ENCODE measurements at regions not wholly inside any gene's neighbourhood (a gene's known extent, or its start where the extent isn't known, plus 50 kb on each side); places are given as distances from the start of the nearest gene placed in this dataset.
"Not testable (repeated sequence)": the region's sequence is repeated elsewhere in the genome, so short reads cannot be mapped to it uniquely, and the experiment has no call there.

GRCh38 chr5:145658435-145658834 lies 176.7 kb downstream of the PRELID2 start:
- no peak for DNase-seq (ENCODE audit: low spot score)

DNA sequence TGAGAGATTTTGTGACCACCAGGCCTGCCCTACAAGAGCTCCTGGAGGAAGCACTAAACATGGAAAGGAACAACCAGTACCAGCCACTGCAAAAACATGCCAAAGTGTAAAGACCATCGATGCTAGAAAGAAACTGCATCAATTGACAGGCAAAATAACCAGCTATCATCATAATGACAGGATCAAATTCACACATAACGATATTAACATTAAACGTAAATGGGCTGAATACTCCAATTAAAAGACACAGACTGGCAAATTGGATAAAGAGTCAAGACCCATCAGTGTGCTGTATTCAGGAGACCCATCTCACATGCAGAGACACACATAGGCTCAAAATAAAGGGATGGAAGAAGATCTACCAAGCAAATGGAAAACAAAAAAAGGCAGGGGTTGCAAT lies 182.4 kb downstream of the PRELID2 start:
- DNase-seq (ENCODE audit: low spot score): not testable (repeated sequence)

DNA sequence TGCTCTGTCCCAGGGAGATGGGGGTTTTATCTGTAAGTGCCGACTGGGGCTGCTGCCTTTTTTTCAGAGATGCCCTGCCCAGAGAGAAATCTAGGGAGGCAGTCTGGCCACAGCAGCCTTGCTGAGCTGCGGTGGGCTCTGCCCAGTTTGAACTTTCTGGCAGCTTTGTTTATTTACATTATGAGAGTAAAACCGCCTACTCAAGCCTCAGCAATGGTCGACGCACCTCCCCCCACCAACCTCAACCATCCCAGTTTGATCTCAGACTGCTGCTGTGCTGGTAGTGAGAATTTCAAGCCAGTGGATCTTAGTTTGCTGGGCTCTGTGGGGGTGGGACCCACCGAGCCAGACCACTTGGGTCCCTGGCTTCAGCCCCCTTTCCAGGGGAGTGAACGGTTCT lies 188.0 kb downstream of the PRELID2 start:
- not testable (repeated sequence) for DNase-seq (ENCODE audit: low spot score)

DNA sequence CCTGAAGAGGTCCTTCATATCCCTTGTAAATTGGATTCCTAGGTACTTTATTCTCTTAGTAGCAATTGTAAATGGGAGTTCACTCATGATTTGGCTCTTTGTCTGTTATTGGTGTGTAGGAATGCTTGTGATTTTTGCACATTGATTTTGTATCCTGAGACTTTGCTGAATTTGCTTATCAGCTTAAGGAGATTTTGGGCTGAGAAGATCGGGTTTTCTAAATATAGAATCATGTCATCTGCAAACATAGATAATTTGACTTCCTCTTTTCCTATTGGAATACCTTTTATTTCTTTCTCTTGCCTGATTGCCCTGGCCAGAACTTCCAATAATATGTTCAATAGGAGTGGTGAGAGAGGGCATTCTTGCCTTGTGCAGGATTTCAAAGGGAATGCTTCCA lies 191.9 kb downstream of the PRELID2 start:
- DNase-seq (ENCODE audit: low spot score): not testable (repeated sequence)

- no peak for DNase-seq (ENCODE audit: low spot score)
Measured at GRCh38 chr5:145637396-145637795, 197.7 kb downstream of the PRELID2 start.

DNA sequence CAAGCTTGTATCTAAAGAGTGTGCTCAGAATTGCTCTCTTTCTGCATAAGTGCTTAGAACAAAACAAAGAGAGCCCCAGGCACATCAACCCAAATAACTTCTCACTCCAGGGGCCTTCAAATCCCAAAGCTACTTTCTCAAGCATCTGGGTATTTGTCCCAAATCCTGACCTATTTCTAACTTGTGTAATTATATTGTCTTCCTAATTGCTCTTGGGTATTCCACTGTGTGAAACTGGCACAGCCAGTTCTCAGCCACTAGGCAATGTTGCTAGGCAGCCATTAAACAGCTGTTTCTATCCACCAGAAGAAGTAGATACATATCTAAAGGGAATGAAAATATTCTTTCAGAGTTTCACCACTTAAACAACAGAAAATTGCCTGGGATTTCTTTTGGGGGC lies 198.8 kb downstream of the PRELID2 start:
- no peak for DNase-seq (ENCODE audit: low spot score)

DNA sequence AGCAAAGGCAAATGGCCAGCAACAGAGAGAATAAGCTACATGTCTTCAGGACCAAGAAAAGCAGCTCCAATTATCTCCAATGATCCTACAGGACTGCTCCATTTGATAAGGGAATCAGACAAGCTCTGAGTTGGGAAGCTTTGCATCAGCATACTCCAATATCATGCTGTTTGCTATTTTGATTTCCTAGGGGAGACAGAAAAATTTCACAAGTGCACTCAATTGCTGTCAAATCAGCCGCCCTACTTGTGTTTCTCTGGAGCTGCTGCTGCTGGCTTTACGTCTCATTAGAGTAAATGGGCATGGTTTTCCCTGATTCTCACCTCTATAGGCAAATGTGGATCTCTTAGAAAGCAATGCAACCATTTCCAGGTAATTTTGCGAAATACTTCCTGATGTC lies 201.7 kb downstream of the PRELID2 start:
- no peak for DNase-seq (ENCODE audit: low spot score)

DNA sequence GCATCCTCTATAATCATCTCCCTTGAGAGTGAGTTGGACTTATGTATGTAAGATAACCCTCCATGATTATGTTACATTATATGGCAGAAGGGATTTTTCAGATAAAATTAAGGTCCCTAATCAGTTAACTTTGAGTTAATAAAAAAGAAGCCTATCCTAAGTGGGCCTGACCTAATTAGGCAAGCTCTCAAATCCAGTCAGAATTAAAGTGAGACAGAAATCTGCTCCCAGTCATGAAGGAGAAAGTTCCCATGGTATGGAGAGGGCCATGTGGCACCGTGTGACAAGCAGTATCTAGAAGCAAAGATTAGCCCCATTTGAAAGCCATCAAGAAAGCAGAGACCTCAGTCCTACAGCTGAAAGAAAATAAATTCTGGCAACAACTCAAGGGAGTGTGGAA lies 202.4 kb downstream of the PRELID2 start:
- no peak for DNase-seq (ENCODE audit: low spot score)

GRCh38 chr5:145629047-145629446 lies 206.1 kb downstream of the PRELID2 start:
- no peak for DNase-seq (ENCODE audit: low spot score)

- DNase-seq (ENCODE audit: low spot score): no peak
Measured at GRCh38 chr5:145628525-145628924, 206.6 kb downstream of the PRELID2 start.

GRCh38 chr5:145619806-145620310 lies 215.3 kb downstream of the PRELID2 start:
- DNase-seq (ENCODE audit: low spot score): no peak

DNA sequence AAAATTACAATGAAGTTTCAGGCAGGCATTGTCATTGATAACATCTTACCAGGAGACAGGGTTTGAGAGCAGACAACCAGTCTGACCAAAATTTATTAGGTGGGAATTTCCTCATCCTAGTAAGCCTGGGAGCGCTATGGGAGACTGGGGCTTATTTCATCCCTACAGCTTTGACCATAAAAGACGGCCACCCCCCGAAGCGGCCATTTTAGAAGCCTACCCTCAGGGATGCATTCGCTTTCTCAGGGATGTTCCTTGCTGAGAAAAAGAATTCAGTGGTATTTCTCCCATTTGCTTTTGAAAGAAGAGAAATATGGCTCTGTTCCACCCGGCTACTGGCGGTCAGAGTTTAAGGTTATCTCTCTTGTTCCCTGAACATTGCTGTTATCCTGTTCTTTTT lies 218.4 kb downstream of the PRELID2 start:
- DNase-seq (ENCODE audit: low spot score): not testable (repeated sequence)

DNA sequence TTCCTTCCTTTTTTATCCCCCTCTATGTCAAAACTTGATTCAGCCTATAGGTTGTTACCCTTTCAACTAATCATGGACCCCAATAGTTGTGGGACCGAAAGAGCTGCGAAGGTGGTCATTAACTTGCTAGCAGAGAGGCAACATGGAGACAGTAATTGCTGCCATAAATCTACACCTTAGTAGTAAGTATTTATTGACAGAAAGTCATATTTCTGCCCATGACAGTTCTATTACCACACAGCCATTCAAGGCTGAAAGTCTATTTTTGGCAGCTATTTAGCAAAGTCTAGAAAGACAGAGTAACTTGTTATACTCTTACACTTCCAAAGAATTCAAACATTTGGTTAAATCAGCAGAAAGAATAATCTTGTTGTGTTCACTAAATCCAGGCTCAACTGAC lies 236.2 kb downstream of the PRELID2 start:
- DNase-seq (ENCODE audit: low spot score): no peak

DNA sequence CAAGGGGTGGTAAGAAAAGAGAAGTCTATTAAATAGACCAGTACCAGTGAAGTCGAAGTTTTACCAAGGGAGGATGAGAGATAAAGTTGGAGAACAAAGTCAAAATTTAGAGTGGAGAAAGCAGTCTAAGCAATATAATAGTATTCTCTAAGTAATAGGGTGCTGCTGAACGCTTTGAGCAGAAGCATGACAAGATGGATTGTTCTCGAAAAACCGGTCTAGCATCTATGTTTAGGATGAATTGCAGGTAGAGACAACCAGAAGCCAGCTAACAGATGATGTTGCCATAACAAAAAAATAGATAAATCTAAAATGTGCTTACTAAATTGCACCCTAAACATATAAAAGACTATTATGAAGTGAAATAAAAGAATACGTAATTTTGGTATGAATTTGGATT lies 237.0 kb downstream of the PRELID2 start:
- DNase-seq (ENCODE audit: low spot score): no peak

GRCh38 chr5:145591578-145591977 lies 243.6 kb downstream of the PRELID2 start:
- no peak for DNase-seq (ENCODE audit: low spot score)

DNA sequence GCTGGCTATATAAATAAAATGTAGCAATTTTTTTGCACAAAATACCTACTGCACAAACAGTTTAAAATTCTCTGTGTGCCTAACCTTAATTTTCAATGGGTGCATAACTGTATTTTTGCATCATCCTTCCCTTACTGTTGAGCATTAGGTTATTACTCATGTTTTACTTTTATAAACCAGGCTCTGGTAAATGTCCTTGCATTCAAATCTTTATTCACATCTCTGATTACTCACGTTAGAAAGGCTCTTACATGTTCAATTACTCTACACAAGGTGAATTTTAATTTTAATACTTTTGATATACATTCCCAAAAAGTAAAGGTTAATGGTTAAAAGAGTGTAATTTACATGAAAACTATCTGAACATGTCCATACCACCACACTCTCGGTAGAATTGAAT lies 246.1 kb downstream of the PRELID2 start:
- no peak for DNase-seq (ENCODE audit: low spot score)

DNA sequence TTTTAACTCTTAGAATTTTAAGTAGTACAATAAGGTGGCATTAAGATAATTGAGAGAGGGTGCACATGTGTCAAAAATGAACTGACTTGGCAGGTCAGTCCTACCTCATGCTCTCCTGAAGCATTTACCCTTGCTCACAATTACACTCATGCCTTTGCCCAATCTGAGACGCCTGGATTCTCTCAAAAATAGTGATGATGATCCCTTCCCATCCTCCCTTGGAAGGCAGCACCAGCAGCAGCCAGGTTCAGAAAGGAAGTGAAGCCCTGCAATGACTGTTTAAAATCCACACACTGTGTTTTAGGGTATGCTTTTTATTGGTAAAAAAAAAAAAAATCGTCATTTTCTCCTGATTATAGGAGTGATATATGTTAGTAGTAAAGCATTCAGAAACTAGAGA lies 246.6 kb downstream of the PRELID2 start:
- no peak for DNase-seq (ENCODE audit: low spot score)

DNA sequence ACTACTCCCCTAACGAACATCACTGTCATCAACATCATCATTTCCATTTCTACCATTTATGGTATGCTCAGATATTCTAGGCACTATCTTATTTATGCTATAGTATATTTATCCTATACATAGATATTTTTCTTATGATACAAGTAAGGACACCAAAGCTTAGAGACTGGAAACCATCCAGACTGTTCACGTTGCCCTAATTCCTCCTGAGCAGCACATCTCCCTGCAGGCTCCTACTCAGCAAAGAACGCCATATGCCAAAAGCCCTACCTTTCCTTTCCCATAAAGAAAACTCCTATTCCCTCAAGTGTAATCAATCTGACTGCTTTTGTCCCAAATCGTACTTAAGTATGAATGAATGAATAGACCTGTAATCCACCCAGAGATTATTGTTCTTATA lies 247.0 kb downstream of the PRELID2 start:
- DNase-seq (ENCODE audit: low spot score): no peak

DNA sequence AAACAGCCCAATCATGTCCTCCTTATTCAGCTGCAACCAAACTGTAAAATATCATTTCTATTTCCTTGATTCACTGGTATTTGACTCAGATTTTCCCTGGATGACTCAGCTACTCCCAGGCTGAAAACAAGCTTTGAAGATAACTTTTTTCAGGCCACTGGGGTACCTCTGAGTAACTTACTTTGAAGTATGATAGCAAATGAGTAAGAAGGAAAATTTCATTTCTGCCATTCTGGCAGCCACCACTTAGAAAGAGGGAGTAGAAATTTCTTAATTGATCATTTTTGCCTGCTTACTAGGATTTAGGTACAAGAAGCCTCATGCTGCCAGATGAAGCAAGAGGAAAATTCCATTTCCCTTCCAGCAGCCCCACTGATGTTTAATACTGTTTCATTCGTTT lies 247.4 kb downstream of the PRELID2 start:
- DNase-seq (ENCODE audit: low spot score): no peak

DNA sequence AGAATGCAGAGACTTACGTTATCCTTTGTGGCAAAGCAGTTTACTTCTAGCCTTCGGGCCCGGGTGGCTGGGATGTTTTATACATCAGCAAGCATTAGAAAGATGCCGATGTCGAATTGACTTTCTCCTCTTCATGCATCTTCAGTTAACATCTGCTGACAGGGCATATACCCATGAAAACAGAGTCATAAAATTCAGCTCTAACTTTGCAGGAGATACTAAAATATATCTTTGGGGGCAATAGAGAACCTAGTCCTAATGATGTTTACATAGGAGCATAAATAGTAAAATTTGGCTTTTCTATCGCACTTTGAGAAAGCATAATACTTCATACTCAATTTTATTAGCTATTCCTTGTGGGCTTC lies 247.9 kb downstream of the PRELID2 start:
- no peak for DNase-seq (ENCODE audit: low spot score)

- no peak for DNase-seq (ENCODE audit: low spot score)
Measured at GRCh38 chr5:145586661-145587307, 248.4 kb downstream of the PRELID2 start.

DNA sequence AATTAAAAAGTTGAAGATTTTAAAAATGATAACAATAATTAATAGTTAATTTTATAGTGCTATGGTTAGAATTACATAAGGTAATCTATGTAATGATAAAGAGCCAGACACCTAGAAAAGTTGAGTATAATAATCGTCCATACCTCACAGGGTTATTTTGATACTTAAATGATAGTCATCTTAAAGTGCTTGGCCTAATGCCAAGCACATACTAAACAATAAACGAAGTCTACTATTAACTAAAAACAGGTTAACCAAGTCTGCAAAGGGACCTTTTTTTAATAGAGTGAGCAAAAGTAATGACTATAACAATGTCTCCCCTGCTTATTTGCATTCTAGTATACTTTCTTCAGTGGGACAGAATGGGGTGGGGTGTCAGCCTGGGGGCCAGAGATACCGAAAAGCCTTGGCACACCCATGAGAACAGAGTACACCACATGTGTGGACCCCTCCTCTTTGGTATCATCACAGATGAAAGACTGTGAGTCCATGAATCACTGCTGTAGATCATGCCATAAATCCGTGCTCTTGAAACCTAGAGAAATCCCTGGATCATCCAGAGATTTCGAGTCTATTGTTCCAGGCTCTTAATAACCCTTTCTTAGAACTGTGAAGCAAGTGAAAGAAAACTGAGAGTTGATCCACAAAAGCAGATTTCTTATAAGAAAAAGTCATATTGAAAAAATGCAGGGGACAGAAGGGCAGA lies 249.5 kb downstream of the PRELID2 start:
- no peak for DNase-seq (ENCODE audit: low spot score)

DNA sequence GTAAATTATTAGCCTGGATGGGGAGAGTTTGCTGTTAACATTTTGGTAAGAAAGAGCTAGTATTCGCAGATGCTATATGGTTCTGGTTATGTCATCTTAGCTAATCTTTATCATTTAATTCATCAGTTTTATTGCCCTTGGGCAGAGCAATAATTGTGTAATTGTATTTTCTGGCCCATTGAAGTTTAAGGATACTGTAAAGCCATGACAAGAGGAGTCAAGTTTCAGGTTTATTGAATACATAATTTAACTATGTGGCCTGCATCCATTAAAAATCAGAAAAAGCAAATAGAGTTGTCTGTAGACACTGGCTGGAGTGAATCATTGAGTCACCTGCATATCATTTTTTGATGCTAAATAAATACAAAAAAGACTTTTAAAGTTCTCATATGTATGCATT lies 255.8 kb downstream of the PRELID2 start:
- no peak for DNase-seq (ENCODE audit: low spot score)

All from HuH-7 (cell line).